ENCODE measurements at regions not wholly inside any gene's neighbourhood (a gene's known extent, or its start where the extent isn't known, plus 50 kb on each side); places are given as distances from the start of the nearest gene placed in this dataset.

- TF ChIP-seq POLR2AphosphoS5 (IDR thresholded peaks at IDR 0.05; ENCODE audit: low read depth, low read length) (no peak), POLR2A (IDR thresholded peaks at IDR 0.05; ENCODE audit: low read depth, low read length) (no peak)
These were observed 280.5 kb upstream of the TSHZ3 start for GRCh38 chr19:31629579-31630363.

All from GM12892 (cell line).